HCT116 (cell line): ENCODE measurements at regions not wholly inside any gene's neighbourhood (a gene's known extent, or its start where the extent isn't known, plus 50 kb on each side); places are given as distances from the start of the nearest gene placed in this dataset.

Source experiments
- ATAC-seq: fragments of 200-7000 bp; cut with Tn5 transposase; 2 replicates; pipeline ENCODE4 v1.9.1; 2020; ENCODE audit warnings: mild to moderate bottlenecking, moderate library complexity
- BruUV-seq: library from RNA; stranded (reverse); fragments of 400-500 nt; replicated peaks from 2 replicates; lab custom pipeline; 2021; lab: Mats Ljungman, UMichigan
- CTCF ChIA-PET: fragments of 300-600 bp; sonication (Branson Sonifier 250); formaldehyde crosslinking; loops from one replicate; lab custom pipeline; 2021; ENCODE audit warnings: antibody characterized with exemption; lab: Charles Lee
- POLR2A ChIA-PET: fragments of 300-600, 350-600 bp; sonication (Branson Sonifier 250); formaldehyde crosslinking; loops from one replicate; lab custom pipeline; 2021; ENCODE audit warnings: antibody characterized with exemption; lab: Charles Lee
- RAD21 ChIA-PET, 2 experiments: fragments of 300-600 bp; sonication (Branson Sonifier 250); formaldehyde crosslinking; loops; one replicate each; lab custom pipeline; 2023; ENCODE audit warnings: low total read pairs in 2 of 2; ENCODE audit not compliant: uncharacterized antibody in 2 of 2, unreplicated experiment in 2 of 2, low non-redundant PET in 1 of 2; lab: Charles Lee
- DNase-seq: peaks from one replicate; pipeline ENCODE4 v3.0.0-alpha.2; 2010; ENCODE audit warnings: low read depth, low spot score
- H2AFZ ChIP-seq: fragments of 200-600 bp; shearing (Covaris generic), sonication (generic); 2 replicates; pipeline ENCODE4 v1.6.1; 2017; ENCODE audit warnings: low read depth, mixed run types, mixed read lengths, antibody characterized with exemption, low read length; ENCODE audit not compliant: poor library complexity, severe bottlenecking
- H3K27ac ChIP-seq: 2 replicates; pipeline ENCODE4 v1.5.1; 2012; ENCODE audit warnings: low read depth, low read length
- H3K27me3 ChIP-seq: fragments of 200-600 bp; sonication (generic); 2 replicates; pipeline ENCODE4 v1.6.1; 2016; ENCODE audit warnings: mixed run types, low read length, mixed read lengths; ENCODE audit not compliant: insufficient read depth
- H3K36me3 ChIP-seq, 2 experiments: fragments of 200-500 bp in 1 of 2; fragments of 200-600 bp in 1 of 2; sonication (Bioruptor generic) in 1 of 2; sonication (generic) in 1 of 2; 2 replicates each; pipeline versions ENCODE4 v1.5.1 to v1.6.1; 2014 to 2016; ENCODE audit warnings: low read length in 2 of 2, inconsistent platforms in 1 of 2, mixed read lengths in 1 of 2, mixed run types in 1 of 2; ENCODE audit not compliant: insufficient read depth in 2 of 2, control insufficient read depth in 1 of 2
- H3K4me1 ChIP-seq, 2 experiments: fragments of 200-600 bp in 1 of 2; sonication (generic) in 1 of 2; 2 replicates each; pipeline versions ENCODE4 v1.5.1 to v1.6.1; 2012 to 2017; ENCODE audit warnings: low read length in 2 of 2, inconsistent platforms in 1 of 2, mild to moderate bottlenecking in 1 of 2, mixed read lengths in 1 of 2, mixed run types in 1 of 2, moderate library complexity in 1 of 2; ENCODE audit not compliant: insufficient read depth in 2 of 2, control insufficient read depth in 1 of 2
- H3K4me2 ChIP-seq: fragments of 200-600 bp; sonication (generic); 2 replicates; pipeline ENCODE4 v1.6.1; 2017; ENCODE audit warnings: mixed run types, low read length, mixed read lengths
- H3K4me3 ChIP-seq, 2 experiments: fragments of 200-600 bp in 1 of 2; sonication (generic) in 1 of 2; replicated peaks in 1 of 2; 2 replicates each; pipeline ENCODE4 v1.5.1; 2011 to 2016; ENCODE audit warnings: low read length in 2 of 2, control low read depth in 1 of 2, low read depth in 1 of 2, mild to moderate bottlenecking in 1 of 2, mixed read lengths in 1 of 2, mixed run types in 1 of 2
- H3K79me2 ChIP-seq: fragments of 200-600 bp; sonication (generic); 2 replicates; pipeline ENCODE4 v1.6.1; 2017; ENCODE audit warnings: mild to moderate bottlenecking, mixed run types, low read length, moderate library complexity, mixed read lengths; ENCODE audit not compliant: insufficient read depth
- H3K9ac ChIP-seq: fragments of 200-600 bp; sonication (generic); 2 replicates; pipeline ENCODE4 v1.6.1; 2016; ENCODE audit warnings: low read length, mixed read lengths
- H3K9me2 ChIP-seq: fragments of 200-600 bp; sonication (generic), shearing (Covaris generic); 2 replicates; pipeline ENCODE4 v1.6.1; 2017; ENCODE audit warnings: mixed run types, mild to moderate bottlenecking, moderate library complexity; ENCODE audit not compliant: insufficient read depth
- H3K9me3 ChIP-seq, 2 experiments: fragments of 200-500 bp in 1 of 2; fragments of 200-600 bp in 1 of 2; sonication (Bioruptor generic) in 1 of 2; sonication (generic) in 1 of 2; 2 replicates each; pipeline ENCODE4 v1.6.1; 2014 to 2017; ENCODE audit warnings: low read length in 2 of 2, mixed read lengths in 2 of 2, inconsistent platforms in 1 of 2, low read depth in 1 of 2, mild to moderate bottlenecking in 1 of 2, mixed run types in 1 of 2, moderate library complexity in 1 of 2; ENCODE audit not compliant: control insufficient read depth in 1 of 2, insufficient read depth in 1 of 2
- H4K20me1 ChIP-seq: fragments of 200-600 bp; sonication (generic), shearing (Covaris generic); 2 replicates; pipeline ENCODE4 v1.6.1; 2017; ENCODE audit warnings: mixed run types, mild to moderate bottlenecking, moderate library complexity; ENCODE audit not compliant: insufficient read depth
- CEBPB ChIP-seq: IDR thresholded peaks from 2 replicates; pipeline ENCODE4 v1.6.1; 2012; ENCODE audit warnings: low read depth
- EGR1 ChIP-seq: IDR thresholded peaks from 2 replicates; pipeline ENCODE4 v1.6.1; 2012; ENCODE audit warnings: low read depth
- ELF1 ChIP-seq: IDR thresholded peaks from 2 replicates; pipeline ENCODE4 v1.6.1; 2012; ENCODE audit warnings: low read depth, borderline replicate concordance
- EZH2phosphoT487 ChIP-seq: fragments of 200-600 bp; IDR thresholded peaks from 2 replicates; pipeline ENCODE4 v1.6.1; 2018; ENCODE audit warnings: antibody characterized with exemption, borderline replicate concordance
- FOSL1 ChIP-seq: IDR thresholded peaks from 2 replicates; pipeline ENCODE4 v1.6.1; 2012; ENCODE audit warnings: low read depth
- JUND ChIP-seq: IDR thresholded peaks from 2 replicates; pipeline ENCODE4 v1.6.1; 2012
- POLR2A ChIP-seq: IDR thresholded peaks from 2 replicates; pipeline ENCODE4 v1.7.0; 2011; ENCODE audit warnings: borderline replicate concordance; ENCODE audit not compliant: insufficient read depth, insufficient read length; ENCODE audit errors: extremely low read depth
- POLR2AphosphoS5 ChIP-seq: IDR thresholded peaks from 2 replicates; pipeline ENCODE4 v1.6.1; 2011; ENCODE audit warnings: mild to moderate bottlenecking, low read depth, low read length, moderate library complexity
- RAD21 ChIP-seq: IDR thresholded peaks from 2 replicates; pipeline ENCODE4 v1.6.1; 2012; ENCODE audit warnings: low read depth, mild to moderate bottlenecking
- SIN3A ChIP-seq: IDR thresholded peaks from 2 replicates; pipeline ENCODE4 v1.6.1; 2012; ENCODE audit warnings: low read depth
- SP1 ChIP-seq: IDR thresholded peaks from 2 replicates; pipeline ENCODE4 v1.6.1; 2012; ENCODE audit warnings: low read depth
- SRF ChIP-seq: IDR thresholded peaks from 2 replicates; pipeline ENCODE4 v1.6.1; 2012; ENCODE audit warnings: low read depth
- ZFX ChIP-seq: fragments of 450-650 bp; IDR thresholded peaks from 2 replicates; pipeline ENCODE4 v1.6.1; 2017
- ZNF274 ChIP-seq: fragments of 200-500 bp; sonication (Bioruptor generic); IDR thresholded peaks from 2 replicates; pipeline ENCODE4 v1.6.1; 2014; ENCODE audit warnings: mild to moderate bottlenecking, low read depth, low read length, inconsistent platforms
- intact Hi-C: fragments of 100-400 bp; cut with micrococcal nuclease; formaldehyde crosslinking; loops from 2 replicates; pipeline ENCODE4 v1.10.0; 2022
- TF ChIP-seq, protein P1 (sequence below): IDR thresholded peaks from 2 replicates; pipeline ENCODE4 v1.6.1; 2012
- TF ChIP-seq, protein P2 (sequence below): IDR thresholded peaks from 2 replicates; pipeline ENCODE4 v1.6.1; 2011; ENCODE audit warnings: mild to moderate bottlenecking, low read length, moderate library complexity; ENCODE audit not compliant: insufficient replicate concordance; ENCODE audit errors: extremely low read depth
- TF ChIP-seq, protein P3 (sequence below): IDR thresholded peaks from 2 replicates; pipeline ENCODE4 v1.6.1; 2012; ENCODE audit warnings: low read depth
- TF ChIP-seq, protein P4 (sequence below), 3 experiments: fragments of 200-600 bp in 1 of 3; sonication (generic) in 1 of 3; IDR thresholded peaks in 2 of 3; conservative IDR thresholded peaks in 1 of 3; 2 replicates each; pipeline ENCODE4 v1.5.1; 2012 to 2017; ENCODE audit warnings: low read depth in 2 of 3, low read length in 2 of 3, antibody characterized with exemption in 1 of 3, borderline replicate concordance in 1 of 3, control low read depth in 1 of 3, mild to moderate bottlenecking in 1 of 3, mixed read lengths in 1 of 3, mixed run types in 1 of 3, moderate library complexity in 1 of 3; ENCODE audit not compliant: insufficient read depth in 1 of 3

DNA sequence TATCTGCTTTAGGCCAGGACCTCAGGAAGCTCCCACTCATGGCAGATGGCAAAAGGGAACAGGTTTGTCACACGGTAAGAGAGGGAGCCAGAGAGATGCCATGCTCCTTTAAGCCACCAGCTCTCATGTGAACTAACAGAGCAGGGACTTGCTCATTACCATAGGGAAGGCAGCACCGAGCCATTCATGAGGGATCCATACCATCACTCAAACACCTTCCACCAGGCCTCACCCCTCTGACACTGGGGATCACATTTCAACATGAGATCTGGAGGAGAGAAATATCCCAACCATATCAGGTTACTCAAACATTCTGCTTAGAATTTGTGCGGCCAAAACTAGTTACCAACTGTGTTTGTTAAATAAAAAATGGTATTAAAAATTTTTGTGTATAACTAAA is 427.0 kb downstream of the UQCRFS1 start (continued):
- no peak for TF ChIP-seq RAD21
- TF ChIP-seq ZNF274, result no peak
- TF ChIP-seq EGR1, result no peak
- TF ChIP-seq JUND, result no peak

DNA sequence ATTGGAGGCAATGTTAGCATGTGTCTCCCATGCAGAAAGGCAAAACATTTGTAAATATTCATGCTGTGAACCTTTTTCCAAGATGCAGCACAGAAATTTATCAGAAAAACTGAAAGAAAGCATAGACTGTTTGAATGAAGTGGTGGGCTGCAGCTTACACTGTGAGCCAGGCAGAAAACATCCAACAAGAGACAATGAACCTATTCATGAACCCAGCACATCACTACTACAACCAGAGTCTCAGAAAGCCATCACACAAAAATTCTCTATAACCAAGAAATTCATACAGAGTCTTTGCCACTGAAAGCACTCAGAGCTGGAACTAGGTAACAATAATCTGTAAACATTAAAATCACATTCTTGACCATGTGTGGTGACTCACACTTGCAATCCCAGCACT is 448.9 kb downstream of the UQCRFS1 start:
- H2AFZ ChIP-seq, result no peak overlapping the region
- BruUV-seq, result no TSS peak
- no peaks in the 10 kb centered on the region for H3K4me1 ChIP-seq
- no peak overlapping the region for H3K27ac ChIP-seq
- H3K79me2 ChIP-seq, result no peaks in the 10 kb centered on the region
- no peak overlapping the region for H3K4me3 ChIP-seq
- TF ChIP-seq, protein P1, sequence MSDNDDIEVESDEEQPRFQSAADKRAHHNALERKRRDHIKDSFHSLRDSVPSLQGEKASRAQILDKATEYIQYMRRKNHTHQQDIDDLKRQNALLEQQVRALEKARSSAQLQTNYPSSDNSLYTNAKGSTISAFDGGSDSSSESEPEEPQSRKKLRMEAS, result no peak
- TF ChIP-seq EZH2phosphoT487 (no peak), SIN3A (no peak), SRF (no peak), FOSL1 (no peak), EGR1 (no peak), SP1 (no peak), ZNF274 (no peak), POLR2A (no peak), ZFX (no peak), POLR2AphosphoS5 (no peak), CEBPB (no peak), ELF1 (no peak)
- TF ChIP-seq, protein P2, sequence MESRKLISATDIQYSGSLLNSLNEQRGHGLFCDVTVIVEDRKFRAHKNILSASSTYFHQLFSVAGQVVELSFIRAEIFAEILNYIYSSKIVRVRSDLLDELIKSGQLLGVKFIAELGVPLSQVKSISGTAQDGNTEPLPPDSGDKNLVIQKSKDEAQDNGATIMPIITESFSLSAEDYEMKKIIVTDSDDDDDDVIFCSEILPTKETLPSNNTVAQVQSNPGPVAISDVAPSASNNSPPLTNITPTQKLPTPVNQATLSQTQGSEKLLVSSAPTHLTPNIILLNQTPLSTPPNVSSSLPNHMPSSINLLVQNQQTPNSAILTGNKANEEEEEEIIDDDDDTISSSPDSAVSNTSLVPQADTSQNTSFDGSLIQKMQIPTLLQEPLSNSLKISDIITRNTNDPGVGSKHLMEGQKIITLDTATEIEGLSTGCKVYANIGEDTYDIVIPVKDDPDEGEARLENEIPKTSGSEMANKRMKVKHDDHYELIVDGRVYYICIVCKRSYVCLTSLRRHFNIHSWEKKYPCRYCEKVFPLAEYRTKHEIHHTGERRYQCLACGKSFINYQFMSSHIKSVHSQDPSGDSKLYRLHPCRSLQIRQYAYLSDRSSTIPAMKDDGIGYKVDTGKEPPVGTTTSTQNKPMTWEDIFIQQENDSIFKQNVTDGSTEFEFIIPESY, result no peak
- TF ChIP-seq, protein P3, sequence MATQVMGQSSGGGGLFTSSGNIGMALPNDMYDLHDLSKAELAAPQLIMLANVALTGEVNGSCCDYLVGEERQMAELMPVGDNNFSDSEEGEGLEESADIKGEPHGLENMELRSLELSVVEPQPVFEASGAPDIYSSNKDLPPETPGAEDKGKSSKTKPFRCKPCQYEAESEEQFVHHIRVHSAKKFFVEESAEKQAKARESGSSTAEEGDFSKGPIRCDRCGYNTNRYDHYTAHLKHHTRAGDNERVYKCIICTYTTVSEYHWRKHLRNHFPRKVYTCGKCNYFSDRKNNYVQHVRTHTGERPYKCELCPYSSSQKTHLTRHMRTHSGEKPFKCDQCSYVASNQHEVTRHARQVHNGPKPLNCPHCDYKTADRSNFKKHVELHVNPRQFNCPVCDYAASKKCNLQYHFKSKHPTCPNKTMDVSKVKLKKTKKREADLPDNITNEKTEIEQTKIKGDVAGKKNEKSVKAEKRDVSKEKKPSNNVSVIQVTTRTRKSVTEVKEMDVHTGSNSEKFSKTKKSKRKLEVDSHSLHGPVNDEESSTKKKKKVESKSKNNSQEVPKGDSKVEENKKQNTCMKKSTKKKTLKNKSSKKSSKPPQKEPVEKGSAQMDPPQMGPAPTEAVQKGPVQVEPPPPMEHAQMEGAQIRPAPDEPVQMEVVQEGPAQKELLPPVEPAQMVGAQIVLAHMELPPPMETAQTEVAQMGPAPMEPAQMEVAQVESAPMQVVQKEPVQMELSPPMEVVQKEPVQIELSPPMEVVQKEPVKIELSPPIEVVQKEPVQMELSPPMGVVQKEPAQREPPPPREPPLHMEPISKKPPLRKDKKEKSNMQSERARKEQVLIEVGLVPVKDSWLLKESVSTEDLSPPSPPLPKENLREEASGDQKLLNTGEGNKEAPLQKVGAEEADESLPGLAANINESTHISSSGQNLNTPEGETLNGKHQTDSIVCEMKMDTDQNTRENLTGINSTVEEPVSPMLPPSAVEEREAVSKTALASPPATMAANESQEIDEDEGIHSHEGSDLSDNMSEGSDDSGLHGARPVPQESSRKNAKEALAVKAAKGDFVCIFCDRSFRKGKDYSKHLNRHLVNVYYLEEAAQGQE, result no peak
- TF ChIP-seq, protein P4, sequence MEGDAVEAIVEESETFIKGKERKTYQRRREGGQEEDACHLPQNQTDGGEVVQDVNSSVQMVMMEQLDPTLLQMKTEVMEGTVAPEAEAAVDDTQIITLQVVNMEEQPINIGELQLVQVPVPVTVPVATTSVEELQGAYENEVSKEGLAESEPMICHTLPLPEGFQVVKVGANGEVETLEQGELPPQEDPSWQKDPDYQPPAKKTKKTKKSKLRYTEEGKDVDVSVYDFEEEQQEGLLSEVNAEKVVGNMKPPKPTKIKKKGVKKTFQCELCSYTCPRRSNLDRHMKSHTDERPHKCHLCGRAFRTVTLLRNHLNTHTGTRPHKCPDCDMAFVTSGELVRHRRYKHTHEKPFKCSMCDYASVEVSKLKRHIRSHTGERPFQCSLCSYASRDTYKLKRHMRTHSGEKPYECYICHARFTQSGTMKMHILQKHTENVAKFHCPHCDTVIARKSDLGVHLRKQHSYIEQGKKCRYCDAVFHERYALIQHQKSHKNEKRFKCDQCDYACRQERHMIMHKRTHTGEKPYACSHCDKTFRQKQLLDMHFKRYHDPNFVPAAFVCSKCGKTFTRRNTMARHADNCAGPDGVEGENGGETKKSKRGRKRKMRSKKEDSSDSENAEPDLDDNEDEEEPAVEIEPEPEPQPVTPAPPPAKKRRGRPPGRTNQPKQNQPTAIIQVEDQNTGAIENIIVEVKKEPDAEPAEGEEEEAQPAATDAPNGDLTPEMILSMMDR (IDR thresholded peaks at IDR 0.05 in 2 of 3, conservative IDR thresholded peaks at IDR 0.05 in 1 of 3; ENCODE audit: borderline replicate concordance in 1 of 3, insufficient read depth in 1 of 3, low read depth in 2 of 3, low read length in 2 of 3), result no peak
- H3K9ac ChIP-seq, result no peak overlapping the region
- no peaks in the 10 kb centered on the region for H3K27me3 ChIP-seq
- no peaks in the 10 kb centered on the region for H3K9me2 ChIP-seq
- ATAC-seq, result no peak
- DNase-seq, result no peak
- POLR2A ChIA-PET, result no interaction called here
- H3K36me3 ChIP-seq, result no peaks in the 10 kb centered on the region
- peaks cover 0 to 10% of the 10 kb centered on the region in 2 experiments; a peak in 2 of 4 replicates for H3K9me3 ChIP-seq
- RAD21 ChIA-PET, result no interaction called here
- no peak overlapping the region for H3K4me2 ChIP-seq
- H4K20me1 ChIP-seq, result no peaks in the 10 kb centered on the region
- CTCF ChIA-PET, result no interaction called here
- intact Hi-C loops, result no loop called here
